Suprapubic skin (tissue), 4 donors: ENCODE measurements at regions not wholly inside any gene's neighbourhood (a gene's known extent, or its start where the extent isn't known, plus 50 kb on each side); places are given as distances from the start of the nearest gene placed in this dataset.

ENCODE experiments used
- DNase-seq, 2 donors: peaks; one replicate each; pipeline ENCODE4 v3.0.0-alpha.2; 2019; ENCODE audit warnings: low spot score in 2 of 2
- H3K27ac ChIP-seq: fragments of 200-600 bp; sonication (generic); one replicate; pipeline ENCODE4 v1.5.1; 2019
- H3K27me3 ChIP-seq: fragments of 200-600 bp; sonication (generic); one replicate; pipeline ENCODE4 v1.5.1; 2019
- H3K36me3 ChIP-seq: fragments of 200-600 bp; sonication (generic); one replicate; pipeline ENCODE4 v1.5.1; 2019
- H3K4me1 ChIP-seq: fragments of 200-600 bp; sonication (generic); one replicate; pipeline ENCODE4 v1.5.1; 2019
- H3K4me3 ChIP-seq: fragments of 200-600 bp; sonication (generic); one replicate; pipeline ENCODE4 v1.5.1; 2019; ENCODE audit warnings: mild to moderate bottlenecking
- H3K9me3 ChIP-seq: fragments of 200-600 bp; sonication (generic); one replicate; pipeline ENCODE4 v1.5.1; 2019
- CTCF ChIP-seq, 2 donors: fragments of 200-600 bp in 1 of 2; fragments of 450-650 bp in 1 of 2; sonication (generic) in 1 of 2; IDR thresholded peaks; one replicate each; pipeline ENCODE4 v1.5.1; 2016 to 2019; ENCODE audit warnings: antibody characterized with exemption in 2 of 2, mild to moderate bottlenecking in 1 of 2, moderate library complexity in 1 of 2
- EP300 ChIP-seq: sonication (generic); formaldehyde crosslinking; IDR thresholded peaks from one replicate; pipeline ENCODE4 v1.6.1; 2017; ENCODE audit warnings: antibody characterized with exemption
- POLR2A ChIP-seq, 2 donors: fragments of 450-650 bp; IDR thresholded peaks; one replicate each; pipeline ENCODE4 v1.6.1; 2017; ENCODE audit warnings: antibody characterized with exemption in 2 of 2, mild to moderate bottlenecking in 2 of 2, moderate library complexity in 2 of 2
- POLR2AphosphoS5 ChIP-seq, 3 donors: sonication (generic); formaldehyde crosslinking; IDR thresholded peaks; one replicate each; pipeline ENCODE4 v1.6.1; 2017; ENCODE audit warnings: antibody characterized with exemption in 3 of 3
- WGBS: methylation state at CpG from one replicate; pipeline ENCODE4 v1.1.5; 2018; 5-methylcytosine and 5-hydroxymethylcytosine counted together

GRCh38 chr5:165228184-165228583 is 1722.8 kb downstream of the MAT2B start:
- no peaks in the 10 kb centered on the region for H3K36me3 ChIP-seq
- TF ChIP-seq EP300 (no peak), CTCF (IDR thresholded peaks at IDR 0.05) (no peak), POLR2AphosphoS5 (IDR thresholded peaks at IDR 0.05) (no peak), POLR2A (IDR thresholded peaks at IDR 0.05) (no peak)
- 73% methylated on average over 1 of the region's 1 CpG for WGBS
- no peaks in the 10 kb centered on the region for H3K9me3 ChIP-seq
- H3K27me3 ChIP-seq = no peaks in the 10 kb centered on the region
- no peaks in the 10 kb centered on the region for H3K4me1 ChIP-seq
- no peak overlapping the region for H3K27ac ChIP-seq
- H3K4me3 ChIP-seq = no peak overlapping the region
- DNase-seq = no peak

- Histone ChIP-seq H3K27me3 (no peaks in the 10 kb centered on the region), H3K9me3 (no peaks in the 10 kb centered on the region), H3K4me1 (no peaks in the 10 kb centered on the region), H3K4me3 (no peak overlapping the region), H3K27ac (no peak overlapping the region), H3K36me3 (no peaks in the 10 kb centered on the region)
- 44% methylated on average over 2 of the region's 2 CpGs for WGBS
- TF ChIP-seq POLR2AphosphoS5 (IDR thresholded peaks at IDR 0.05) = no peak
- TF ChIP-seq POLR2A (IDR thresholded peaks at IDR 0.05) = no peak
- no peak for TF ChIP-seq CTCF (IDR thresholded peaks at IDR 0.05)
- TF ChIP-seq EP300 = no peak
- no peak for DNase-seq
These were observed 1726.5 kb downstream of the MAT2B start for GRCh38 chr5:165231821-165232508.

- WGBS = 45% methylated on average over 4 of the region's 4 CpGs
- Histone ChIP-seq H3K27ac (no peak overlapping the region), H3K4me1 (no peaks in the 10 kb centered on the region), H3K4me3 (no peak overlapping the region), H3K27me3 (no peaks in the 10 kb centered on the region), H3K9me3 (no peaks in the 10 kb centered on the region), H3K36me3 (no peaks in the 10 kb centered on the region)
- no peak for DNase-seq
- TF ChIP-seq POLR2A (IDR thresholded peaks at IDR 0.05) = no peak
- TF ChIP-seq POLR2AphosphoS5 (IDR thresholded peaks at IDR 0.05) = no peak
- no peak for TF ChIP-seq CTCF (IDR thresholded peaks at IDR 0.05)
- TF ChIP-seq EP300 = no peak
These were observed 1727.2 kb downstream of the MAT2B start for GRCh38 chr5:165232509-165233028.

GRCh38 chr5:165241811-165242210 is 1736.4 kb downstream of the MAT2B start:
- H3K9me3 ChIP-seq = no peaks in the 10 kb centered on the region
- TF ChIP-seq POLR2A (IDR thresholded peaks at IDR 0.05) (no peak), EP300 (no peak), CTCF (IDR thresholded peaks at IDR 0.05) (no peak), POLR2AphosphoS5 (IDR thresholded peaks at IDR 0.05) (no peak)
- no peaks in the 10 kb centered on the region for H3K27me3 ChIP-seq
- no peak for DNase-seq
- H3K4me1 ChIP-seq = no peaks in the 10 kb centered on the region
- no peak overlapping the region for H3K4me3 ChIP-seq
- no peak overlapping the region for H3K27ac ChIP-seq
- 87% methylated on average over 1 of the region's 1 CpG for WGBS
- H3K36me3 ChIP-seq = no peaks in the 10 kb centered on the region

GRCh38 chr5:165242646-165243045 is 1737.2 kb downstream of the MAT2B start:
- WGBS = 55% methylated on average over 2 of the region's 2 CpGs
- no peaks in the 10 kb centered on the region for H3K36me3 ChIP-seq
- H3K4me1 ChIP-seq = no peaks in the 10 kb centered on the region
- no peak overlapping the region for H3K27ac ChIP-seq
- no peak for TF ChIP-seq POLR2AphosphoS5 (IDR thresholded peaks at IDR 0.05)
- TF ChIP-seq POLR2A (IDR thresholded peaks at IDR 0.05) = no peak
- no peak for TF ChIP-seq CTCF (IDR thresholded peaks at IDR 0.05)
- no peak for TF ChIP-seq EP300
- H3K4me3 ChIP-seq = no peak overlapping the region
- no peaks in the 10 kb centered on the region for H3K9me3 ChIP-seq
- no peak for DNase-seq
- no peaks in the 10 kb centered on the region for H3K27me3 ChIP-seq
